Neural cell (in vitro differentiated cells): ENCODE measurements at regions not wholly inside any gene's neighbourhood (a gene's known extent, or its start where the extent isn't known, plus 50 kb on each side); places are given as distances from the start of the nearest gene placed in this dataset.

Source experiments
- CTCF ChIP-seq: fragments of 450-650 bp; IDR thresholded peaks from 2 replicates; pipeline ENCODE4 v1.5.1; 2014; ENCODE audit warnings: antibody characterized with exemption, mild to moderate bottlenecking, moderate library complexity; ENCODE audit not compliant: poor library complexity, severe bottlenecking
- EZH2 ChIP-seq: fragments of 200-600, 300-800 bp; shearing (Covaris generic), sonication (generic); IDR thresholded peaks from 2 replicates; pipeline ENCODE4 v1.6.1; 2014; ENCODE audit warnings: antibody characterized with exemption, low read length, borderline replicate concordance, mild to moderate bottlenecking; ENCODE audit not compliant: insufficient read depth, poor library complexity, severe bottlenecking
- REST ChIP-seq: IDR thresholded peaks from 2 replicates; pipeline ENCODE4 v1.6.1; 2012; ENCODE audit warnings: borderline replicate concordance
- TAF1 ChIP-seq: IDR thresholded peaks from 2 replicates; pipeline ENCODE4 v1.6.1; 2012; ENCODE audit warnings: low read depth

- TF ChIP-seq CTCF (no peak), REST (no peak), EZH2 (no peak), TAF1 (no peak)
Measured at GRCh38 chr18:61651880-61652268, 240.9 kb downstream of the RNF152 start.
